Tibial nerve (tissue), 4 donors: ENCODE measurements at regions not wholly inside any gene's neighbourhood (a gene's known extent, or its start where the extent isn't known, plus 50 kb on each side); places are given as distances from the start of the nearest gene placed in this dataset.

Experiments used
- CTCF ChIP-seq, 5 experiments: fragments of 200-600 bp in 3 of 5; fragments of 450-650 bp in 2 of 5; sonication (generic) in 3 of 5; IDR thresholded peaks; one replicate each; pipeline ENCODE4 v1.5.1; 2016 to 2019; ENCODE audit warnings: antibody characterized with exemption in 5 of 5, mild to moderate bottlenecking in 3 of 5, moderate library complexity in 2 of 5
- EP300 ChIP-seq, 2 donors: sonication (generic); formaldehyde crosslinking; IDR thresholded peaks; one replicate each; pipeline ENCODE4 v1.6.1; 2017; ENCODE audit warnings: antibody characterized with exemption in 2 of 2, mild to moderate bottlenecking in 1 of 2

DNA sequence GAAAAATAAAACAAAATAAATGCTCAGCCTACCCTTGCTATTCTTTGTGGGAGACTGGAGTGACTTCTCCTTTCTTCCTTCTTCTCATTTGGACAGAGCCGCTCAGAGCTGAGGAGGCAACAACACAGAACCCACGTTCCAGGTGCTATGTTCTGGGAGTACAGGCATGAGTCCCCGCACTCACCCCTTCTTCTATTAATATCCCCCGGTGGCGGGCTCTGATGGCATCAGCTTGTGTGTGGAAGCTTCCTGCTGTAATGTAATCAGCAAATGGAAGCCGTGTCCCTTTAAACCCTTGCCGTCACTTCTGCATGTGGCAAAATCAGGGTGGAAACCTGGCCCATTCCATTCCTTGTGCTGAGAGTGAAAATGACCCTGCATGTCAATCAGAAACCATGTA, 116.9 kb upstream of the ADARB2 start:
- TF ChIP-seq CTCF (IDR thresholded peaks at IDR 0.05) (no peak), EP300 (IDR thresholded peaks at IDR 0.05) (no peak)
